ENCODE measurements at regions not wholly inside any gene's neighbourhood (a gene's known extent, or its start where the extent isn't known, plus 50 kb on each side); places are given as distances from the start of the nearest gene placed in this dataset.

- TF ChIP-seq RXRA (IDR thresholded peaks at IDR 0.05; ENCODE audit: borderline replicate concordance, low read depth) (no peak), FOXJ3 (CRISPR knock-in tag; IDR thresholded peaks at IDR 0.05) (no peak), CTCF (IDR thresholded peaks at IDR 0.05) (no peak)
Observed at GRCh38 chr7:26439521-26440232, 148.0 kb downstream of the SNX10 start.

Measured in SK-N-SH (cell line).